HEK293 (cell line): ENCODE measurements at regions not wholly inside any gene's neighbourhood (a gene's known extent, or its start where the extent isn't known, plus 50 kb on each side); places are given as distances from the start of the nearest gene placed in this dataset.

Source experiments
- CTCF ChIA-PET: fragments of 350-600 bp; formaldehyde crosslinking; extraction: SDS; loops from one replicate; lab custom pipeline; 2021; ENCODE audit warnings: antibody characterized with exemption; lab: Yijun Ruan, JAX
- POLR2A ChIA-PET: fragments of 300-600 bp; formaldehyde crosslinking; extraction: SDS; loops from one replicate; lab custom pipeline; 2020; ENCODE audit warnings: antibody characterized with exemption, inconsistent platforms; lab: Yijun Ruan, JAX
- H3K27ac ChIP-seq: fragments of 200-500 bp; sonication (Bioruptor generic); 2 replicates; pipeline ENCODE4 v1.5.1; 2014; ENCODE audit warnings: low read depth, low read length, control low read depth, inconsistent platforms; ENCODE audit errors: extremely low read depth
- H3K36me3 ChIP-seq, 2 experiments: fragments of 200-500 bp in 1 of 2; sonication (Bioruptor generic) in 1 of 2; 1 replicate in 1 of 2; 2 replicates in 1 of 2; pipeline ENCODE4 v1.5.1; 2014 to 2017; ENCODE audit warnings: inconsistent platforms in 2 of 2, low read length in 2 of 2; ENCODE audit not compliant: control insufficient read depth in 2 of 2, insufficient read depth in 1 of 2
- H3K4me1 ChIP-seq: fragments of 200-500 bp; sonication (Bioruptor generic); 2 replicates; pipeline ENCODE4 v1.5.1; 2014; ENCODE audit warnings: mild to moderate bottlenecking, low read length, inconsistent platforms; ENCODE audit not compliant: control insufficient read depth, insufficient read depth
- H3K4me3 ChIP-seq: 2 replicates; pipeline ENCODE4 v1.5.1; 2011; ENCODE audit warnings: low read depth, mild to moderate bottlenecking, control low read depth, low read length, moderate library complexity
- H3K9me3 ChIP-seq: fragments of 200-500 bp; sonication (Bioruptor generic); 2 replicates; pipeline ENCODE4 v1.5.1; 2014; ENCODE audit warnings: low read depth, low read length, inconsistent platforms; ENCODE audit not compliant: control insufficient read depth, insufficient read depth
- BCL11A ChIP-seq: fragments of 450-650 bp; formaldehyde crosslinking; IDR thresholded peaks from 2 replicates; pipeline ENCODE4 v1.5.1; 2016; ENCODE audit warnings: low read depth, missing biosample characterization, missing genetic modification characterization
- BCL6B ChIP-seq: fragments of 450-650 bp; formaldehyde crosslinking; IDR thresholded peaks from 2 replicates; pipeline ENCODE4 v1.5.1; 2017; ENCODE audit warnings: missing biosample characterization, missing genetic modification characterization
- CTCF ChIP-seq: fragments of 450-650 bp; formaldehyde crosslinking; IDR thresholded peaks from 2 replicates; pipeline ENCODE4 v1.5.1; 2016; ENCODE audit warnings: missing biosample characterization, missing genetic modification characterization
- HOXA7 ChIP-seq: sonication (generic); formaldehyde crosslinking; IDR thresholded peaks from 2 replicates; pipeline ENCODE4 v1.8.1; 2022; ENCODE audit warnings: missing genetic modification reagents, borderline replicate concordance
- INSM2 ChIP-seq: fragments of 450-650 bp; formaldehyde crosslinking; IDR thresholded peaks from 2 replicates; pipeline ENCODE4 v1.5.1; 2016; ENCODE audit warnings: missing biosample characterization, missing genetic modification characterization
- OSR2 ChIP-seq: fragments of 450-650 bp; formaldehyde crosslinking; IDR thresholded peaks from 2 replicates; pipeline ENCODE4 v1.5.1; 2016; ENCODE audit warnings: missing biosample characterization, missing genetic modification characterization
- OVOL3 ChIP-seq: fragments of 450-650 bp; formaldehyde crosslinking; IDR thresholded peaks from 2 replicates; pipeline ENCODE4 v1.5.1; 2016; ENCODE audit warnings: missing biosample characterization, missing genetic modification characterization
- PRDM1 ChIP-seq: fragments of 450-650 bp; formaldehyde crosslinking; IDR thresholded peaks from 2 replicates; pipeline ENCODE4; 2016; ENCODE audit warnings: missing biosample characterization, missing genetic modification characterization
- SETDB1 ChIP-seq: IDR thresholded peaks from one replicate; pipeline ENCODE4 v1.6.1; 2017; ENCODE audit warnings: mild to moderate bottlenecking, low read length, moderate library complexity, mixed read lengths; ENCODE audit not compliant: insufficient read length
- SP7 ChIP-seq: fragments of 450-650 bp; formaldehyde crosslinking; IDR thresholded peaks from 2 replicates; pipeline ENCODE4 v1.5.1; 2016; ENCODE audit warnings: missing biosample characterization, missing genetic modification characterization
- ZBTB1 ChIP-seq: fragments of 450-650 bp; formaldehyde crosslinking; IDR thresholded peaks from 2 replicates; pipeline ENCODE4 v1.5.1; 2016; ENCODE audit warnings: missing biosample characterization, missing genetic modification characterization
- ZFP3 ChIP-seq: fragments of 450-650 bp; formaldehyde crosslinking; IDR thresholded peaks from 2 replicates; pipeline ENCODE4 v1.5.1; 2016; ENCODE audit warnings: low read depth, missing biosample characterization, missing genetic modification characterization
- ZNF10 ChIP-seq: fragments of 450-650 bp; formaldehyde crosslinking; IDR thresholded peaks from 2 replicates; pipeline ENCODE4 v1.5.1; 2017; ENCODE audit warnings: missing biosample characterization, missing genetic modification characterization
- ZNF132 ChIP-seq: fragments of 450-650 bp; formaldehyde crosslinking; IDR thresholded peaks from 2 replicates; pipeline ENCODE4 v1.5.1; 2017; ENCODE audit warnings: missing biosample characterization, missing genetic modification characterization, borderline replicate concordance
- ZNF133 ChIP-seq: fragments of 450-650 bp; formaldehyde crosslinking; IDR thresholded peaks from 2 replicates; pipeline ENCODE4 v1.5.1; 2016; ENCODE audit warnings: missing biosample characterization, missing genetic modification characterization
- ZNF157 ChIP-seq: fragments of 450-650 bp; formaldehyde crosslinking; IDR thresholded peaks from 2 replicates; pipeline ENCODE4 v1.5.1; 2016; ENCODE audit warnings: missing biosample characterization, missing genetic modification characterization
- ZNF18 ChIP-seq: fragments of 450-650 bp; formaldehyde crosslinking; IDR thresholded peaks from 2 replicates; pipeline ENCODE4 v1.5.1; 2016; ENCODE audit warnings: missing biosample characterization, missing genetic modification characterization
- ZNF510 ChIP-seq: fragments of 450-650 bp; formaldehyde crosslinking; IDR thresholded peaks from 2 replicates; pipeline ENCODE4 v1.5.1; 2018; ENCODE audit warnings: mild to moderate bottlenecking, missing genetic modification characterization, missing biosample characterization; ENCODE audit not compliant: insufficient replicate concordance
- ZNF596 ChIP-seq: fragments of 450-650 bp; IDR thresholded peaks from 2 replicates; pipeline ENCODE4 v1.5.0; 2018; ENCODE audit warnings: missing biosample characterization, mild to moderate bottlenecking, missing genetic modification characterization, moderate library complexity
- ZNF658 ChIP-seq: fragments of 450-650 bp; formaldehyde crosslinking; IDR thresholded peaks from 2 replicates; pipeline ENCODE4; 2016; ENCODE audit warnings: missing biosample characterization, missing genetic modification characterization

- TF ChIP-seq OSR2 (tag by site-specific recombination) (peak; percentile 38; the same call in 1 of the 2 replicates), SETDB1 (no peak), HOXA7 (CRISPR knock-in tag) (no peak), BCL6B (tag by site-specific recombination) (no peak), ZNF132 (no peak), BCL11A (tag by site-specific recombination) (no peak), OVOL3 (tag by site-specific recombination) (no peak), ZNF510 (peak; percentile 85), PRDM1 (tag by site-specific recombination) (no peak), INSM2 (no peak), ZNF658 (no peak), ZNF10 (peak; percentile 67; the same call in 1 of the 2 replicates), ZNF133 (tag by site-specific recombination) (no peak), ZFP3 (tag by site-specific recombination) (no peak), SP7 (tag by site-specific recombination) (no peak)
- TF ChIP-seq, all 188 proteins: peak for 11
Measured at GRCh38 chr6:113596387-113597230, 260.5 kb upstream of the MARCKS start (continued).

- peaks cover 16% of the 10 kb centered on the region for H3K4me1 ChIP-seq
- no peak overlapping the region for H3K4me3 ChIP-seq
- POLR2A ChIA-PET: no interaction called here
- CTCF ChIA-PET: interaction anchor here (0.6 to 1.7 kb wide), 3 partner anchors 27 to 1574 kb away, joined by 3 to 4 read pairs (median 4); no protein-coding TSS in a partner anchor
- TF ChIP-seq ZNF596 (no peak), CTCF (tag by site-specific recombination) (no peak)
- no peaks in the 10 kb centered on the region for H3K9me3 ChIP-seq
- H3K36me3 ChIP-seq: no peaks in the 10 kb centered on the region
- H3K27ac ChIP-seq: no peak overlapping the region
Measured at GRCh38 chr6:113597231-113597583, 259.9 kb upstream of the MARCKS start.

- Histone ChIP-seq H3K9me3 (no peaks in the 10 kb centered on the region), H3K27ac (no peak overlapping the region), H3K36me3 (no peaks in the 10 kb centered on the region), H3K4me3 (no peak overlapping the region), H3K4me1 (peaks cover 10% of the 10 kb centered on the region; the same call in 1 of the 2 replicates)
- ChIA-PET CTCF (interaction anchor here (0.5 to 0.6 kb wide), 3 partner anchors 28 to 136 kb away, joined by 4 to 5 read pairs (median 4); no protein-coding TSS in a partner anchor), POLR2A (no interaction called here)
- TF ChIP-seq ZBTB1: no peak
- TF ChIP-seq ZNF157: no peak
- TF ChIP-seq ZNF18 (tag by site-specific recombination): no peak
Measured at GRCh38 chr6:113598786-113599185, 258.4 kb upstream of the MARCKS start.
